Esophagus squamous epithelium (tissue), 5 donors: ENCODE measurements at regions not wholly inside any gene's neighbourhood (a gene's known extent, or its start where the extent isn't known, plus 50 kb on each side); places are given as distances from the start of the nearest gene placed in this dataset.

Experiments used
- DNase-seq: peaks from one replicate; lab custom pipeline; 2025; lab: John Stamatoyannopoulos, UW
- H3K27ac ChIP-seq, 4 donors: fragments of 200-600 bp; sonication (generic); one replicate each; pipeline ENCODE4 v1.5.1; 2016 to 2019; ENCODE audit warnings: mild to moderate bottlenecking in 1 of 4
- H3K27me3 ChIP-seq, 4 donors: fragments of 200-600 bp; sonication (generic); 1 replicate in 3 of 4; 2 replicates in 1 of 4; pipeline versions ENCODE4 v1.5.1 to v1.6.0; 2017 to 2021; ENCODE audit warnings: antibody characterized with exemption in 1 of 4
- H3K36me3 ChIP-seq, 3 donors: fragments of 200-600 bp; sonication (generic); one replicate each; pipeline ENCODE4 v1.5.1; 2016 to 2019
- H3K4me1 ChIP-seq, 3 donors: fragments of 200-600 bp; sonication (generic); one replicate each; pipeline ENCODE4 v1.5.1; 2017 to 2019
- H3K4me3 ChIP-seq, 4 donors: fragments of 200-600 bp; sonication (generic); 1 replicate in 3 of 4; 2 replicates in 1 of 4; pipeline ENCODE4 v1.5.1; 2016 to 2019; ENCODE audit warnings: mild to moderate bottlenecking in 2 of 4, moderate library complexity in 1 of 4
- H3K9me3 ChIP-seq, 3 donors: fragments of 200-600 bp; sonication (generic); one replicate each; pipeline ENCODE4 v1.5.1; 2016 to 2019
- POLR2A ChIP-seq, 4 donors: fragments of 450-650 bp; IDR thresholded peaks; one replicate each; pipeline ENCODE4 v1.6.1; 2017; ENCODE audit warnings: antibody characterized with exemption in 4 of 4, mild to moderate bottlenecking in 4 of 4, moderate library complexity in 3 of 4
- WGBS, 2 donors: methylation state at CpG; one replicate each; pipeline ENCODE4 v1.1.5; 2018; 5-methylcytosine and 5-hydroxymethylcytosine counted together
- intact Hi-C: fragments of 100-400 bp; cut with DNase I; formaldehyde crosslinking; loops from one replicate; pipeline ENCODE4 v1.15.0; 2022
- TF ChIP-seq, protein P1 (sequence below), 6 experiments: fragments of 450-650 bp in 4 of 6; fragments of 200-600 bp in 2 of 6; sonication (generic) in 2 of 6; IDR thresholded peaks; one replicate each; pipeline ENCODE4 v1.5.1; 2016 to 2019; ENCODE audit warnings: antibody characterized with exemption in 6 of 6, mild to moderate bottlenecking in 4 of 6, moderate library complexity in 4 of 6
- donor health status: DM: yes; HTN: yes; CAD: no.

GRCh38 chr2:198994678-198995077 lies 463.1 kb downstream of the SATB2 start:
- Histone ChIP-seq H3K27ac (no peak overlapping the region), H3K27me3 (no peaks in the 10 kb centered on the region), H3K4me3 (no peak overlapping the region), H3K36me3 (no peaks in the 10 kb centered on the region), H3K9me3 (no peaks in the 10 kb centered on the region), H3K4me1 (no peaks in the 10 kb centered on the region)
- intact Hi-C loops, result no loop called here
- 65 to 75% methylated on average over 1 of the region's 1 CpG for WGBS, 2 donors
- TF ChIP-seq, protein P1, sequence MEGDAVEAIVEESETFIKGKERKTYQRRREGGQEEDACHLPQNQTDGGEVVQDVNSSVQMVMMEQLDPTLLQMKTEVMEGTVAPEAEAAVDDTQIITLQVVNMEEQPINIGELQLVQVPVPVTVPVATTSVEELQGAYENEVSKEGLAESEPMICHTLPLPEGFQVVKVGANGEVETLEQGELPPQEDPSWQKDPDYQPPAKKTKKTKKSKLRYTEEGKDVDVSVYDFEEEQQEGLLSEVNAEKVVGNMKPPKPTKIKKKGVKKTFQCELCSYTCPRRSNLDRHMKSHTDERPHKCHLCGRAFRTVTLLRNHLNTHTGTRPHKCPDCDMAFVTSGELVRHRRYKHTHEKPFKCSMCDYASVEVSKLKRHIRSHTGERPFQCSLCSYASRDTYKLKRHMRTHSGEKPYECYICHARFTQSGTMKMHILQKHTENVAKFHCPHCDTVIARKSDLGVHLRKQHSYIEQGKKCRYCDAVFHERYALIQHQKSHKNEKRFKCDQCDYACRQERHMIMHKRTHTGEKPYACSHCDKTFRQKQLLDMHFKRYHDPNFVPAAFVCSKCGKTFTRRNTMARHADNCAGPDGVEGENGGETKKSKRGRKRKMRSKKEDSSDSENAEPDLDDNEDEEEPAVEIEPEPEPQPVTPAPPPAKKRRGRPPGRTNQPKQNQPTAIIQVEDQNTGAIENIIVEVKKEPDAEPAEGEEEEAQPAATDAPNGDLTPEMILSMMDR (IDR thresholded peaks at IDR 0.05), result no peak
- no peak for TF ChIP-seq POLR2A (IDR thresholded peaks at IDR 0.05)
- no peak for DNase-seq

GRCh38 chr2:198991431-198991830 lies 466.3 kb downstream of the SATB2 start:
- WGBS, 2 donors, result 57 to 67% methylated on average over 2 of the region's 2 CpGs
- no peaks in the 10 kb centered on the region for H3K4me1 ChIP-seq

DNA sequence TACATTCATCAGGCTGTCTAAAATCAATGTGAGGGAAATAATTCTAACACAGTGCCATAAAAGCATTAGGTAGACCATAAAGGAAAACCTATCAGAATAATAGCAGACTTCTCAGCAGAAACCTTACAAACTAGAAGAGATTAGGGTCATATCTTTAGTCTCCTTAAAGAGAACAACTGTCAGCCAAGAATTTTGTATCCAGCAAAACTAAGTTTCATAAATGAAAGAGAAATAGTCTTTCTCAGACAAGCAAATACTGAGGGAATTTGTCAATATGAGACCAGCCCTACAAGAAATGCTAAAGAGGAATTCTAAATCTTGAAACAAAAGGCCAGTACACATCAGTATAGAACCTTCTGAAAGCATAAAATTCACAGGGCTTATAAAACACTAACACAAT lies 482.0 kb downstream of the SATB2 start:
- no peak for TF ChIP-seq POLR2A (IDR thresholded peaks at IDR 0.05)
- TF ChIP-seq, protein P1 (IDR thresholded peaks at IDR 0.05), result no peak
- no peaks in the 10 kb centered on the region for H3K27me3 ChIP-seq
- H3K27ac ChIP-seq, result no peak overlapping the region
- intact Hi-C loops, result no loop called here
- no peaks in the 10 kb centered on the region for H3K36me3 ChIP-seq
- peaks cover 0 to 22% (median 0%) of the 10 kb centered on the region in 3 donors for H3K9me3 ChIP-seq
- DNase-seq, result no peak
- H3K4me1 ChIP-seq, result no peaks in the 10 kb centered on the region
- H3K4me3 ChIP-seq, result no peak overlapping the region

More at GRCh38 chr2:198991431-198991830, 466.3 kb downstream of the SATB2 start:
- intact Hi-C loops, result no loop called here
- TF ChIP-seq POLR2A (IDR thresholded peaks at IDR 0.05), result no peak
- TF ChIP-seq, protein P1 (IDR thresholded peaks at IDR 0.05), result no peak
- Histone ChIP-seq H3K9me3 (no peaks in the 10 kb centered on the region), H3K36me3 (no peaks in the 10 kb centered on the region), H3K27me3 (no peaks in the 10 kb centered on the region), H3K4me3 (no peak overlapping the region), H3K27ac (no peak overlapping the region)
- no peak for DNase-seq

DNA sequence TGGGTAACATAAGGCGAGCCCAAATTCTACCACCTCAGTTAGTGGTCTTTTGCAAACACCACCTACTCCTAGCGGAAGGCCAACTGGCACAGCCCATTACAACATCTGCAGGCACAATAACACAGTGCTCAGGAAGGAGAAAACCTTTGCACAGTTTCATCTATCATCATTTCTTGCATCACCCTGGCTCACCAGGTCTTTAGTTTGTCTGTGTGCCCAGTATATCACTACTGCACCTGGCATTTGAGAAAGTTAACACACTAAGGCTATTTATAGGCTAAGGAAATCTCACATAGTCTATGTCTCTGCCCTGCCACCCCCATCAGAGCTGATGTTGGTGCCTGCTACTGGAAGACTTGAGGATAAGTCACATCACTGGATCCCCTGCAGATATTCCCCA lies 484.0 kb downstream of the SATB2 start:
- H3K27me3 ChIP-seq, result no peaks in the 10 kb centered on the region
- no peak overlapping the region for H3K4me3 ChIP-seq
- no peak for DNase-seq
- intact Hi-C loops, result no loop called here
- TF ChIP-seq, protein P1 (IDR thresholded peaks at IDR 0.05), result no peak
- TF ChIP-seq POLR2A (IDR thresholded peaks at IDR 0.05), result no peak
- H3K36me3 ChIP-seq, result no peaks in the 10 kb centered on the region
- WGBS, 2 donors, result 48 to 88% methylated on average over 1 to 2 of the region's 2 CpGs
- peaks cover 0 to 22% (median 0%) of the 10 kb centered on the region in 3 donors for H3K9me3 ChIP-seq
- no peaks in the 10 kb centered on the region for H3K4me1 ChIP-seq
- H3K27ac ChIP-seq, result no peak overlapping the region

DNA sequence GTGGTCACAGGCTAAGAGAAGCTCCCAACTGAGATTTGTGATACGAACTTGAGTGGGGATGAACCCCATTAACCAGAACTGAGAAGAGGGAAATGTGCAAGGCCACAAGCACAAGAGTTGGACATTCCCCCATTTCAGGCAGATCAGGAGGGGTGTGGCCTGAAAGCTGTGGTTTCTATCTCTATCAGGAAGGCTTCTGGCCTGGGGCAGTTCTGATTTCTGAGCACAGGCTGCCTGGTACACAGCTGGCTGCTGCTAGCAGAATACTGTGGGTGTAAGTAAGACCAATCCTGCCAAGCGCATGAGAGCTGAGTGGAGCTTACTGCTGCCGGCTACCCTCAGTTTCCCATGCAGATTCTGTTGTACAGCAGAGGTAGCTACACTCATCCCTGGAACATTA lies 484.6 kb downstream of the SATB2 start:
- 80 to 97% methylated on average over 2 of the region's 3 CpGs for WGBS, 2 donors
- no peak for DNase-seq
- TF ChIP-seq, protein P1 (IDR thresholded peaks at IDR 0.05), result no peak
- TF ChIP-seq POLR2A (IDR thresholded peaks at IDR 0.05), result no peak
- no peaks in the 10 kb centered on the region for H3K27me3 ChIP-seq
- H3K9me3 ChIP-seq, result peaks cover 0 to 22% (median 0%) of the 10 kb centered on the region in 3 donors
- no peak overlapping the region for H3K4me3 ChIP-seq
- no peak overlapping the region for H3K27ac ChIP-seq
- intact Hi-C loops, result no loop called here
- H3K4me1 ChIP-seq, result no peaks in the 10 kb centered on the region
- no peaks in the 10 kb centered on the region for H3K36me3 ChIP-seq
